ENCODE measurements at regions not wholly inside any gene's neighbourhood (a gene's known extent, or its start where the extent isn't known, plus 50 kb on each side); places are given as distances from the start of the nearest gene placed in this dataset.
A peak's percentile ranks its signal among the peaks of the same experiment; 100 is the strongest.

DNA sequence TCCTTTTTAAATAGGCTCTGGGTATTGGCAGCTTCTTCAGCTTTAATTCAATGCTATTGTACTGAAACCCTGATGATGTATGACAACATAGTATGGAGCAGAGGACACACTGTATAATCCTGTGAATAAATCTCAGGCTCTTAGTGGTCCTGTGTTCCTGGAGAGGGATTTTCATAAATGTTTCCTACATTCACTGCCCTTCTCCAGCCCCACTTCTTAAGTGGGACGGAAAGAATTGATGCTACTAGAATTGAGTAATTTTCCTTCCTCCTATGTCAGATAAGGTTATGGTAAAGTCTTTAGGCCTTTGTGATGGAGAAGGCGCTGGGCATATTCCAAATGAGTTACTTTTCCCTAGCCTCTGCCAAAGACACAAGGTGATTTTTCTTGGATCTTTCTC lies 779.4 kb downstream of the TNS3 start:
- no peak overlapping the region for H3K4me3 ChIP-seq (ENCODE audit: low read length)
- TF ChIP-seq, protein P1, sequence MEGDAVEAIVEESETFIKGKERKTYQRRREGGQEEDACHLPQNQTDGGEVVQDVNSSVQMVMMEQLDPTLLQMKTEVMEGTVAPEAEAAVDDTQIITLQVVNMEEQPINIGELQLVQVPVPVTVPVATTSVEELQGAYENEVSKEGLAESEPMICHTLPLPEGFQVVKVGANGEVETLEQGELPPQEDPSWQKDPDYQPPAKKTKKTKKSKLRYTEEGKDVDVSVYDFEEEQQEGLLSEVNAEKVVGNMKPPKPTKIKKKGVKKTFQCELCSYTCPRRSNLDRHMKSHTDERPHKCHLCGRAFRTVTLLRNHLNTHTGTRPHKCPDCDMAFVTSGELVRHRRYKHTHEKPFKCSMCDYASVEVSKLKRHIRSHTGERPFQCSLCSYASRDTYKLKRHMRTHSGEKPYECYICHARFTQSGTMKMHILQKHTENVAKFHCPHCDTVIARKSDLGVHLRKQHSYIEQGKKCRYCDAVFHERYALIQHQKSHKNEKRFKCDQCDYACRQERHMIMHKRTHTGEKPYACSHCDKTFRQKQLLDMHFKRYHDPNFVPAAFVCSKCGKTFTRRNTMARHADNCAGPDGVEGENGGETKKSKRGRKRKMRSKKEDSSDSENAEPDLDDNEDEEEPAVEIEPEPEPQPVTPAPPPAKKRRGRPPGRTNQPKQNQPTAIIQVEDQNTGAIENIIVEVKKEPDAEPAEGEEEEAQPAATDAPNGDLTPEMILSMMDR (conservative IDR thresholded peaks at IDR 0.05; ENCODE audit: low read depth, low read length), result no peak

DNA sequence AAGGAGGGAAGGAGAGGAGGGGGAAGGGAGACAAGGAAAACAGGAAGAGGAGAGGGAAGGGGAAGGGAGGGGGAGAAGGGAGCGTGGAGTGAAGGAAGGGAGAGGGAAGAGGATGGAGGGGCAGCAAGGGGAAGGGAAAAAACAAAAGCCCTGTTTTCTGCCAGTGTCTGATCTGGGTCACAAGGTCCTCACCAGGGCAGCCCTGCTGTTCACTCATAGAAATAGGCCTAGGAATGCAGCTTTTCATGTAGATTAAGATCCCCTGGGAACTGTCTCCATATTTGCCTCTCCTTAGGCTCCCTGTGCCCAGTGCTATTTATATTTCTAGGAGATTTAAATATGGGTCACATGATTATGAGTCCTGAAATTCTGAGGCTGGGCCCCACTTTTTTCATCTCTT lies 790.7 kb downstream of the TNS3 start:
- TF ChIP-seq, protein P1 (conservative IDR thresholded peaks at IDR 0.05; ENCODE audit: low read depth, low read length), result no peak
- peak; percentile 37 for DNase-seq (ENCODE audit: low read depth)
- no peak overlapping the region for H3K4me3 ChIP-seq (ENCODE audit: low read length)

More for the DNA sequence above, 779.4 kb downstream of the TNS3 start:
- DNase-seq (ENCODE audit: low read depth), result no peak

GRCh38 chr7:46786995-46787394 lies 794.9 kb downstream of the TNS3 start:
- no peak for DNase-seq (ENCODE audit: low read depth)
- no peak overlapping the region for H3K4me3 ChIP-seq (ENCODE audit: low read length)
- TF ChIP-seq, protein P1 (conservative IDR thresholded peaks at IDR 0.05; ENCODE audit: low read depth, low read length), result no peak

DNA sequence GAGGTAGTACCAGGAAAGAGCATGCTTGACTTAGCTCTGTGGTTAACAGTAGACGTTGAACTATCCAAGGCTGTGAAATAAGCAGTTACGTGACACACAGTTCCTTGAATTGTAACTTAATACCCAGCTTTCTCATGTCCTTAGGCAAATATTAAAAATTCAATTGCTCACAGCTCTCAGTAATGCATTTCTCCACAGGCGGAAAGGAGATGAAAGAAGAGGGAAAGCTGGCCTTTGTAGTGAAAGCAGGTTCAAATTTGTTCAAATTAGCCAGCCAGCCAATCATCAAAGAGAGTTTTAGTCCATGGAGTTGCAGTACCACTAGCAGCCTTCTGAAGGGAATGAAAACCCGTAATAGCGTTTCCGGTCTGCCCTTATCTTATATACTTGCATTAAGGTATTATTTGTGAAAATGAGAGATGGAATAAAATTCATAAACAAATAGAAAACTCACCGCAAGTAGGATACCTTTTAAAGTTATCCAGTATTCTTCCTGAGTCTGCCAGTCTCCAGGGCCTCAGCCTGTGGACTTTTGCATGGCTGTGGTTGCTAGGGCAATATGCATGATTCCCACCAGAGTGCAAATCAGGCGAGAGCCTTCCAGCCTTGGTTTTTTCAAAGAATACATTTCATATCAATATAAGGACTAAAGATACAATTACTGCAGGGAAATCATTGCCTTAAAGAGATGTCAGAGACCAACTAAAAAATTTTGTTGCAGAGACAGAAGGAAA lies 795.5 kb downstream of the TNS3 start:
- TF ChIP-seq, protein P1 (conservative IDR thresholded peaks at IDR 0.05; ENCODE audit: low read depth, low read length), result no peak
- no peak for DNase-seq (ENCODE audit: low read depth)
- no peak overlapping the region for H3K4me3 ChIP-seq (ENCODE audit: low read length)

GRCh38 chr7:46784732-46785131 lies 797.2 kb downstream of the TNS3 start:
- no peak overlapping the region for H3K4me3 ChIP-seq (ENCODE audit: low read length)
- peak; percentile 18 for DNase-seq (ENCODE audit: low read depth)
- TF ChIP-seq, protein P1 (conservative IDR thresholded peaks at IDR 0.05; ENCODE audit: low read depth, low read length), result no peak

DNA sequence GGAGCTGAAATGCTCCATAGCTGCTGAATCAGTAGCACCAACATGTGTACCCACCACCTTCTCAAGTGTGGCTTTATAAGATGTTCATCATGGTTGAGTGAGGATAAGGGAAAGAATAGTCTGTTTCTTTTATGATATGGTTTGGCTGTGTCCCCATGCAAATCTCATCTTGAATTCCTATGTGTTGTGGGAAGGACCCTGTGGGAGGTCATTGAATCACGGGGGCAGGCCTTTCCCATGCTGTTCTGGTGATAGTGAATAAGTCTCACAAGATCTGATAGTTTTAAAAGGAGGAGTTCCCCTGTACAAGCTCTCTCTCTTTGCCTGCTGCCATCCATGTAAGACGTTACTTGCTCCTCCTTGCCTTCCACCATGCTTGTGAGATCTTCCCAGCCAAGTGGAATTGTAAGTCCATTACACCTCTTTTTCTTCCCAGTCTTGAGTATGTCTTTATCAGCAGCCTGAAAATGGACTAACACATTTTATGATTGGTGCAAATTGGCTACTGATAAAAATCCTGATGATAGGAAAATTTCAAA lies 799.9 kb downstream of the TNS3 start:
- H3K4me3 ChIP-seq (ENCODE audit: low read length), result no peak overlapping the region
- no peak for DNase-seq (ENCODE audit: low read depth)
- TF ChIP-seq, protein P1 (conservative IDR thresholded peaks at IDR 0.05; ENCODE audit: low read depth, low read length), result no peak

- TF ChIP-seq, protein P1 (conservative IDR thresholded peaks at IDR 0.05; ENCODE audit: low read depth, low read length), result peak; percentile 61
- H3K4me3 ChIP-seq (ENCODE audit: low read length), result no peak overlapping the region
- no peak for DNase-seq (ENCODE audit: low read depth)
These were observed 805.1 kb downstream of the TNS3 start for GRCh38 chr7:46776790-46777189.

Measured in retinal pigment epithelial cell (primary cell).